ENCODE measurements at regions not wholly inside any gene's neighbourhood (a gene's known extent, or its start where the extent isn't known, plus 50 kb on each side); places are given as distances from the start of the nearest gene placed in this dataset.

DNA sequence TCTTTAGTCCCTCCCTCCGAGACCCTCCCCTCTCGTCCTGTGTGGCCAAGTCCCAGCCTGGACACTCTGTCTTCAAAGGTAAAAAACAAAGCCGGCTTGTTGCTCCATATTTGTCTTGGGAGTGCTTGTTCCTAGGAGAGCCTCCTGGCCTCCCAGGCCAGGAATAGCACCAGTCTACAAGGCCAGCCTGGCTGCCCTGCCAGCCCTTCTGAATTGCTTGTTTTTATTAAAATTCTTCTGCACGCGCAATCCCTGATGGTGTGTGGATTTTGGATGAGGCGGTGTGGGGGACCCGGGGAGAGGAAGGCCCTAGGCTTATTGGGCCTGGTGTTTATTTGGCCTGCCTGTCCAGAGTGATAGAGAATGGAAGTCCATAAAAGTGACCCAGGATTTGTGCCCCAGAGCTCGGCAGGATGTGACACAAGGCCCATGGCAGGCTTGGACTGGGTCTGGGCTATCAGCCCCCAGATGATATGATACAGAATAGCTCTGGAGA lies 297.3 kb downstream of the CYP26B1 start:
- Histone ChIP-seq H3K27ac (ENCODE audit: low read depth, low read length) (no peak overlapping the region), H3K9me3 (ENCODE audit: control insufficient read depth, insufficient read depth, low read length) (no peaks in the 10 kb centered on the region; the same call in 1 of the 2 replicates), H3K27me3 (ENCODE audit: control insufficient read depth, insufficient read depth, low read length) (peaks cover 36% of the 10 kb centered on the region), H3K4me3 (ENCODE audit: low read depth, low read length) (no peak overlapping the region)
- TF ChIP-seq, protein P1, sequence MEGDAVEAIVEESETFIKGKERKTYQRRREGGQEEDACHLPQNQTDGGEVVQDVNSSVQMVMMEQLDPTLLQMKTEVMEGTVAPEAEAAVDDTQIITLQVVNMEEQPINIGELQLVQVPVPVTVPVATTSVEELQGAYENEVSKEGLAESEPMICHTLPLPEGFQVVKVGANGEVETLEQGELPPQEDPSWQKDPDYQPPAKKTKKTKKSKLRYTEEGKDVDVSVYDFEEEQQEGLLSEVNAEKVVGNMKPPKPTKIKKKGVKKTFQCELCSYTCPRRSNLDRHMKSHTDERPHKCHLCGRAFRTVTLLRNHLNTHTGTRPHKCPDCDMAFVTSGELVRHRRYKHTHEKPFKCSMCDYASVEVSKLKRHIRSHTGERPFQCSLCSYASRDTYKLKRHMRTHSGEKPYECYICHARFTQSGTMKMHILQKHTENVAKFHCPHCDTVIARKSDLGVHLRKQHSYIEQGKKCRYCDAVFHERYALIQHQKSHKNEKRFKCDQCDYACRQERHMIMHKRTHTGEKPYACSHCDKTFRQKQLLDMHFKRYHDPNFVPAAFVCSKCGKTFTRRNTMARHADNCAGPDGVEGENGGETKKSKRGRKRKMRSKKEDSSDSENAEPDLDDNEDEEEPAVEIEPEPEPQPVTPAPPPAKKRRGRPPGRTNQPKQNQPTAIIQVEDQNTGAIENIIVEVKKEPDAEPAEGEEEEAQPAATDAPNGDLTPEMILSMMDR (IDR thresholded peaks at IDR 0.05; ENCODE audit: low read depth, low read length), result no peak
- DNase-seq (ENCODE audit: low read depth, low spot score), result no peak
- CTCF ChIA-PET, result no interaction called here
- POLR2A ChIA-PET, result no interaction called here

DNA sequence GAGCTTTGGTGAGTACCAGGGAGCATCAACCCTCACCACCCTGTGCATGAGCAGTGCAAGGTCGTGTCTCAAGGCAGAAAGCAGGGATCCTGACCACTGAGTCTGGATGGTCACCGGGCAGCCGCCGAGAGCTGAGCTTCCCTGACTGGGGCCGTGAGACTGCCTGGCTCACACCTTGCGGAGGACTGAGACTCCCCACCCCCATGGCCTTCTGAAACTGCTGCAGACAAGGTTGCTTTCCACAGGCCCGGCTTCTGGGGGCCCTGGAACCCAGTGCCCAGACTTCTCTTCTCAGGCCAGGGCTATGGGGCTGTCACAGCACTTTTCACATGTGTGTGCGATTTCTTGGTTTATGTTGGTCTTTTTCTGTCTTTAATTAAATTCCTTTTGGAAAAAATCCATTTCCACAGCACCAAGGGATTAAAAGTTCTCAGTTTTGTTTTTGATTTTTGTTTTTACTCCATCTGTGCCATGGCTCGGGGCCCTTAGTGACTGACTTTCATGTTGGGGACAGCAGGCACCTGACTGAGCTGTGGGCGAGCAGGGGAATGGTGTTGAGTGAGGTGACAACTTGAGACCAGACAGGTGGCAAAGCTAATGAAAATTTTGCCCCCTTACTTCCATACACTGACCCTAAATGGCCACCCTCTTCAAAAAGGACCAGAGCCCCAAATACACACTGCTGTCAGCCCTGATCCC lies 297.9 kb downstream of the CYP26B1 start:
- TF ChIP-seq, protein P1 (IDR thresholded peaks at IDR 0.05; ENCODE audit: low read depth, low read length), result no peak
- no peak overlapping the region for H3K4me3 ChIP-seq (ENCODE audit: low read depth, low read length)
- ChIA-PET POLR2A (no interaction called here), CTCF (no interaction called here)
- peaks cover 36% of the 10 kb centered on the region for H3K27me3 ChIP-seq (ENCODE audit: control insufficient read depth, insufficient read depth, low read length)
- no peak for DNase-seq (ENCODE audit: low read depth, low spot score)
- no peak overlapping the region for H3K27ac ChIP-seq (ENCODE audit: low read depth, low read length)
- no peaks in the 10 kb centered on the region for H3K9me3 ChIP-seq (ENCODE audit: control insufficient read depth, insufficient read depth, low read length)

DNA sequence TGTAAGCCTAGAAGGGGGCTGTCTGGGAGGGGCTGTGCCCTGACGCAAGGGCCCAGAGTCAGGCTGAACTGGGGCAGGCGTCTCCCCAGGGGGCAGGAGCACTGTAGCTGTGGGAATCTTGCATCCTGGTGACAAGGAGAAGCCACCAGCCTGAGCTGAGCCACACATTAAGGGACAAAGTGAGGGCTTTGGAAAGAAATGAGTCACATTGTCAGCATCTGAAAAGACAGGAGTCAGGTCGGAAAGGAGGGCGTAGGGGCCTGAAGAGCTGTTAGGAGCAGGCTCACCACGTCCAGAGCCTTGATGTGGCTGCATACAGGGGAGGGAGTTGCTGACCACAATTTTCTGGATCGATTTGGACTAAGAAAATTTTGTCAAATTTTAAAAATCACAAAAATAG lies 298.6 kb downstream of the CYP26B1 start:
- TF ChIP-seq, protein P1 (IDR thresholded peaks at IDR 0.05; ENCODE audit: low read depth, low read length), result no peak
- Histone ChIP-seq H3K9me3 (ENCODE audit: control insufficient read depth, insufficient read depth, low read length) (no peaks in the 10 kb centered on the region), H3K27ac (ENCODE audit: low read depth, low read length) (no peak overlapping the region), H3K27me3 (ENCODE audit: control insufficient read depth, insufficient read depth, low read length) (peaks cover 33% of the 10 kb centered on the region), H3K4me3 (ENCODE audit: low read depth, low read length) (no peak overlapping the region)
- ChIA-PET CTCF (no interaction called here), POLR2A (no interaction called here)
- no peak for DNase-seq (ENCODE audit: low read depth, low spot score)

DNA sequence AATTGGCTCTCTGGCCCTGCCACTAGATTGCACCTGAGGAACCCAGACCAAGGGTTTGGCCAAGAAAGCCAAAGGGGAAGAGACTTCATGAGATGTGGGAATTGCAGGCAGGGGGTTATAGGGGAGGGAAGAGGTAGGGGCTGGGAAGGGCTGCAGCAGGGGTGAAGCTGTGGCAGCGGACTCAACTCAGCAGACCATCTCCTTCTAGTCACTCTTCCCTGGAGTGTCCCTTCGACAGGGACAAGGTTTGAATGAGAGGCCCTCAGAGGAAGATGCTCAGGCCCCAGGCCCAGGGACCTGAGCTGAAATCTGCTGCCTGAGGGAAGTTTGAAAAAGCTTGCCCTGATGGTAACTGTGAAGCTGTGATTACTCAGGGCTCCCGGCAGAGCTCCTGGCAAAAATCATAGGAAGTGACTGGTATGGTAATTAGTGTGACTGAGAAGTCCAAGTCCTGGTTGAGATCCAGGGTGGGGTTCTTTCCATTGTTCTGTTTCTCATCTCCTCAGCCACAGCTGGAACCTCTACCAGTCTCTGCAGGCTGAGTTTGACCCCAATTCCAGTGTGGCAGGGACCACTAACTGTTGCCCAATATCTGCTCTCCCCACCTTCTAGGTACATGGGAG lies 300.9 kb downstream of the CYP26B1 start:
- peaks cover 13% of the 10 kb centered on the region for H3K27me3 ChIP-seq (ENCODE audit: control insufficient read depth, insufficient read depth, low read length)
- no peaks in the 10 kb centered on the region for H3K9me3 ChIP-seq (ENCODE audit: control insufficient read depth, insufficient read depth, low read length)
- no peak overlapping the region for H3K27ac ChIP-seq (ENCODE audit: low read depth, low read length)
- no peak overlapping the region for H3K4me3 ChIP-seq (ENCODE audit: low read depth, low read length)
- POLR2A ChIA-PET, result interaction anchor here (0.6 kb wide), 1 partner anchor 265 kb away, joined by 6 read pairs; no protein-coding TSS in a partner anchor
- CTCF ChIA-PET, result interaction anchor here (0.6 kb wide), 1 partner anchor 242 kb away, joined by 7 read pairs; no protein-coding TSS in a partner anchor
- TF ChIP-seq, protein P1 (IDR thresholded peaks at IDR 0.05; ENCODE audit: low read depth, low read length), result no peak
- no peak for DNase-seq (ENCODE audit: low read depth, low spot score)

DNA sequence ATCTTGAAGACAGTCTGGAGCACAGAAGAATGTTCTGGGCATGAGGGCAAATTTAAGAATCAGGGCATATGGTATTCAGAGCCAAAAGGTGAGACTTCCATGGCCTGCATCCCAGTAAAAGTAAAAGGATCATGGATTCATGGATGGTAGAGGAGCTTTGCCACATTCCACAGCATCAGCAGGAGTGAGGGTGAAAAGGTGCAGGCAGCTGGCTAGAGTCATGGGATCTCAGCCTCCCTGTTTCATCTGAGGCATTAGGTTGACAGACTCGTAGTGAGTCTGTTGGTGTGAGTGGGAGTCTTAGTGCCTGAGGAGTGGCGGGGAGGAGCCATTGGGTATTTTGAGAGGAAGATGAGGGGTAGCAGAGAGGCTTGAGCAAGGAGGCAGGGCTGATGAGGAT lies 301.6 kb downstream of the CYP26B1 start:
- CTCF ChIA-PET, result interaction anchor here (0.6 kb wide), 1 partner anchor 241 kb away, joined by 7 read pairs; no protein-coding TSS in a partner anchor

More for the DNA sequence above, 301.6 kb downstream of the CYP26B1 start:
- Histone ChIP-seq H3K9me3 (ENCODE audit: control insufficient read depth, insufficient read depth, low read length) (no peaks in the 10 kb centered on the region), H3K27ac (ENCODE audit: low read depth, low read length) (no peak overlapping the region), H3K4me3 (ENCODE audit: low read depth, low read length) (no peak overlapping the region), H3K27me3 (ENCODE audit: control insufficient read depth, insufficient read depth, low read length) (peaks cover 9% of the 10 kb centered on the region)
- DNase-seq (ENCODE audit: low read depth, low spot score), result no peak
- TF ChIP-seq, protein P1 (IDR thresholded peaks at IDR 0.05; ENCODE audit: low read depth, low read length), result no peak
- POLR2A ChIA-PET, result no interaction called here
